Keratinocyte (primary cell): ENCODE measurements at regions not wholly inside any gene's neighbourhood (a gene's known extent, or its start where the extent isn't known, plus 50 kb on each side); places are given as distances from the start of the nearest gene placed in this dataset.

ENCODE experiments used
- DNase-seq: peaks from one replicate; pipeline ENCODE4 v3.0.0-alpha.2; 2011; ENCODE audit warnings: low read depth, missing footprints, low spot score
- FAIRE-seq: peaks from 2 replicates; lab custom pipeline; 2011; peaks lifted over from hg19 to GRCh38; lab: Jason Lieb, UNC
- H2AFZ ChIP-seq: 2 replicates; pipeline ENCODE4 v1.6.0; 2012; ENCODE audit warnings: low read length, control low read depth, inconsistent platforms; ENCODE audit not compliant: control insufficient read depth
- H3K27ac ChIP-seq: 2 replicates; pipeline ENCODE4 v1.5.1; 2011; ENCODE audit warnings: low read length; ENCODE audit not compliant: control insufficient read depth, insufficient read depth
- H3K27me3 ChIP-seq: 3 replicates; pipeline ENCODE4 v1.6.0; 2011; ENCODE audit warnings: low read length; ENCODE audit not compliant: control insufficient read depth, insufficient read depth; ENCODE audit errors: extremely low read depth
- H3K36me3 ChIP-seq, 2 experiments: 2 replicates in 1 of 2; 3 replicates in 1 of 2; pipeline ENCODE4 v1.5.1; 2011; ENCODE audit warnings: low read length in 2 of 2, mild to moderate bottlenecking in 1 of 2; ENCODE audit not compliant: control insufficient read depth in 2 of 2, insufficient read depth in 2 of 2; ENCODE audit errors: extremely low read depth in 1 of 2
- H3K4me1 ChIP-seq: 3 replicates; pipeline ENCODE4 v1.5.1; 2011; ENCODE audit warnings: low read length; ENCODE audit not compliant: control insufficient read depth, insufficient read depth; ENCODE audit errors: extremely low read depth
- H3K4me2 ChIP-seq: 3 replicates; pipeline ENCODE4 v1.6.0; 2011; ENCODE audit warnings: low read depth, low read length; ENCODE audit not compliant: control insufficient read depth, insufficient read depth; ENCODE audit errors: extremely low read depth
- H3K4me3 ChIP-seq, 3 experiments: fragments of 200-600 bp in 1 of 3; sonication (generic) in 1 of 3; 2 replicates in 2 of 3; 3 replicates in 1 of 3; pipeline ENCODE4 v1.5.1; 2011 to 2016; ENCODE audit warnings: low read length in 3 of 3, mild to moderate bottlenecking in 3 of 3, control low read depth in 2 of 3, inconsistent platforms in 1 of 3, low read depth in 1 of 3, mixed read lengths in 1 of 3, mixed run types in 1 of 3, moderate library complexity in 1 of 3; ENCODE audit not compliant: control insufficient read depth in 2 of 3, insufficient read depth in 2 of 3; ENCODE audit errors: extremely low read depth in 1 of 3
- H3K79me2 ChIP-seq: 2 replicates; pipeline ENCODE4 v1.6.0; 2012; ENCODE audit warnings: low read length; ENCODE audit not compliant: control insufficient read depth, insufficient read depth
- H3K9ac ChIP-seq: 3 replicates; pipeline ENCODE4 v1.6.0; 2011; ENCODE audit warnings: low read length; ENCODE audit not compliant: control insufficient read depth, insufficient read depth; ENCODE audit errors: extremely low read depth
- H3K9me1 ChIP-seq: 3 replicates; pipeline ENCODE4 v1.6.0; 2011; ENCODE audit warnings: low read length; ENCODE audit not compliant: control insufficient read depth, insufficient read depth; ENCODE audit errors: extremely low read depth
- H3K9me3 ChIP-seq: 2 replicates; pipeline ENCODE4 v1.5.1; 2012; ENCODE audit warnings: low read depth, low read length; ENCODE audit not compliant: control insufficient read depth
- H4K20me1 ChIP-seq: 3 replicates; pipeline ENCODE4 v1.6.0; 2011; ENCODE audit warnings: low read length; ENCODE audit not compliant: control insufficient read depth, insufficient read depth; ENCODE audit errors: extremely low read depth
- EZH2 ChIP-seq: IDR thresholded peaks from one replicate; pipeline ENCODE4 v1.6.1; 2012; ENCODE audit warnings: inconsistent platforms, mild to moderate bottlenecking, low read length, moderate library complexity
- dilution Hi-C: fragments of 300-500 bp; cut with MboI; formaldehyde crosslinking; loops from one replicate; pipeline ENCODE4 v1.7.0; 2020; ENCODE audit warnings: low sequenced_read_pairs; ENCODE audit not compliant: extremely low pct_ligation_motif_present
- TF ChIP-seq, protein P1 (sequence below), 3 experiments: IDR thresholded peaks in 1 of 3; conservative IDR thresholded peaks in 1 of 3; optimal IDR thresholded peaks in 1 of 3; 2 replicates in 2 of 3; 3 replicates in 1 of 3; pipeline versions ENCODE3 to v1.5.1; 2011; ENCODE audit warnings: low read length in 3 of 3, mild to moderate bottlenecking in 3 of 3, moderate library complexity in 2 of 3, control low read depth in 1 of 3, inconsistent platforms in 1 of 3; ENCODE audit not compliant: insufficient read depth in 2 of 3; ENCODE audit errors: extremely low read depth in 1 of 3

DNA sequence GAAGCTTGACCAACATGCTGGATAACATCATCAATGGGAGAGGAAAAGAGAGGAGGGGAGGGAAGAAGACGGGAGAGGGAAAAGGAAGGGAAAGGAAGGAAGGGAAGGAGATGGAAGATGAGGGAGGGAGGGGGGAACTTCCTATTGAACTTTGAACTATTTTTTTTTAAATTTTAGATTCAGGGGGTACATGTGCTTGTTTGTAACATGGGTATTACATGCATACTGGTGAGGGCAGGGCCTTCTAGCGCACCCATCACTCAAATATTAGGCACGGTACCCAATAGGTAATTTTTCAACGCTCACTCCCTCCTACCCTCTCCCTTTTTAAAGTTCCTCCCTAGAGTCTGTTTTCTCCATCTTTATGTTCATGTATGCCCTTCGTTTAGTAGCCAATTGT is 383.2 kb upstream of the XYLT1 start:
- dilution Hi-C loops = no loop called here
- Histone ChIP-seq H3K4me2 (no peak overlapping the region), H3K9ac (no peak overlapping the region), H4K20me1 (no peaks in the 10 kb centered on the region), H3K9me1 (no peaks in the 10 kb centered on the region), H3K27ac (no peak overlapping the region), H2AFZ (no peak overlapping the region), H3K4me1 (no peaks in the 10 kb centered on the region), H3K79me2 (no peaks in the 10 kb centered on the region), H3K36me3 (no peaks in the 10 kb centered on the region), H3K27me3 (no peaks in the 10 kb centered on the region), H3K9me3 (no peaks in the 10 kb centered on the region), H3K4me3 (no peak overlapping the region)
- no peak for DNase-seq
- TF ChIP-seq, protein P1, sequence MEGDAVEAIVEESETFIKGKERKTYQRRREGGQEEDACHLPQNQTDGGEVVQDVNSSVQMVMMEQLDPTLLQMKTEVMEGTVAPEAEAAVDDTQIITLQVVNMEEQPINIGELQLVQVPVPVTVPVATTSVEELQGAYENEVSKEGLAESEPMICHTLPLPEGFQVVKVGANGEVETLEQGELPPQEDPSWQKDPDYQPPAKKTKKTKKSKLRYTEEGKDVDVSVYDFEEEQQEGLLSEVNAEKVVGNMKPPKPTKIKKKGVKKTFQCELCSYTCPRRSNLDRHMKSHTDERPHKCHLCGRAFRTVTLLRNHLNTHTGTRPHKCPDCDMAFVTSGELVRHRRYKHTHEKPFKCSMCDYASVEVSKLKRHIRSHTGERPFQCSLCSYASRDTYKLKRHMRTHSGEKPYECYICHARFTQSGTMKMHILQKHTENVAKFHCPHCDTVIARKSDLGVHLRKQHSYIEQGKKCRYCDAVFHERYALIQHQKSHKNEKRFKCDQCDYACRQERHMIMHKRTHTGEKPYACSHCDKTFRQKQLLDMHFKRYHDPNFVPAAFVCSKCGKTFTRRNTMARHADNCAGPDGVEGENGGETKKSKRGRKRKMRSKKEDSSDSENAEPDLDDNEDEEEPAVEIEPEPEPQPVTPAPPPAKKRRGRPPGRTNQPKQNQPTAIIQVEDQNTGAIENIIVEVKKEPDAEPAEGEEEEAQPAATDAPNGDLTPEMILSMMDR (optimal IDR thresholded peaks at IDR 0.05 in 1 of 3, IDR thresholded peaks at IDR 0.05 in 1 of 3, conservative IDR thresholded peaks at IDR 0.05 in 1 of 3; ENCODE audit: extremely low read depth in 1 of 3, insufficient read depth in 2 of 3, low read length in 3 of 3) = no peak
- no peak for TF ChIP-seq EZH2
- FAIRE-seq = no peak

DNA sequence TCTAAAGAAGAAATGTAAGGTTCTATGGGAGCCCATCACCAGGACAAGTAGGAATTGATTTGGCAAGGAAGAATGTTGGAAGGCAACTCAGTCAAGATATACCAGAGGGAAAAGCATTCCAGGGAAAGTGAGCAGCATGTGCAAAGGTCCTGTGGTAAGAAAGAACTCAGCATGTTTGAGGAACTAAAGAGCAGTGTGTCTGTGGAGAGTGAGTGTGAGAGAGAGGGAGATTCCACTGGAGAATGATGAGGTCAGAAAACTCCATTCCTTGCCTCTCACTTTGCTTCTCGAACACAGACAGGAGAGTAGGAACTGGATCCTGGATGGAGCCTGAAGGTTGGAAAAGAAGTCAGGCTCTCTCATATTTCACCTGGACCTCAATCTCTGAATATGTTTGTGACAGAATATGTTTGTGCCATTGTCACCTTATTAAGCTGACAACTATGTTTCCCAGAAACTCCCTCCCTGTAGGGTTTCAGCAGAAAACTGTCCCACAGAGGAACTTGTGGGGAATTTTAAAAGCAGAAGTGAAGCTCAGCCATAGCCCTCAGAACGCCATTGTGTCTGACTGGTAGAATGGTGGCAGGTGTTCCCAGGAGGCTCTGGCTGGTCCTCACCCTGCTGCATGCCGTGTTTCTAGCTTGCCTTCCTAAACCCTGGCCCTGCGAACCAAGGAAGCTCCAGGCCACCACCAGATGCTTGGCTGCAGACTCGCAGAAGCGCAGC is 382.4 kb upstream of the XYLT1 start:
- Histone ChIP-seq H3K4me2 (no peak overlapping the region), H3K9ac (no peak overlapping the region), H3K9me3 (no peaks in the 10 kb centered on the region), H3K4me1 (no peaks in the 10 kb centered on the region), H2AFZ (no peak overlapping the region), H3K4me3 (no peak overlapping the region), H3K9me1 (no peaks in the 10 kb centered on the region), H4K20me1 (no peaks in the 10 kb centered on the region), H3K27ac (no peak overlapping the region), H3K79me2 (no peaks in the 10 kb centered on the region), H3K27me3 (no peaks in the 10 kb centered on the region), H3K36me3 (no peaks in the 10 kb centered on the region)
- no peak for DNase-seq
- dilution Hi-C loops = no loop called here
- no peak for TF ChIP-seq EZH2
- TF ChIP-seq, protein P1 (optimal IDR thresholded peaks at IDR 0.05 in 1 of 3, IDR thresholded peaks at IDR 0.05 in 1 of 3, conservative IDR thresholded peaks at IDR 0.05 in 1 of 3; ENCODE audit: extremely low read depth in 1 of 3, insufficient read depth in 2 of 3, low read length in 3 of 3) = no peak
- no peak for FAIRE-seq
